SU-DHL-6 (cell line): ENCODE measurements at regions not wholly inside any gene's neighbourhood (a gene's known extent, or its start where the extent isn't known, plus 50 kb on each side); places are given as distances from the start of the nearest gene placed in this dataset.

Source experiments
- CTCF ChIP-seq: fragments of 200-600 bp; sonication (generic); IDR thresholded peaks from one replicate; pipeline ENCODE4 v1.5.1; 2017; ENCODE audit warnings: antibody characterized with exemption, mild to moderate bottlenecking, low read length, moderate library complexity; ENCODE audit not compliant: insufficient read depth, poor library complexity, severe bottlenecking
- EZH2phosphoT487 ChIP-seq: fragments of 200-600 bp; sonication (generic), shearing (Covaris generic); conservative IDR thresholded peaks from 2 replicates; pipeline ENCODE4 v1.6.1; 2018; ENCODE audit warnings: mild to moderate bottlenecking, antibody characterized with exemption, low read length, moderate library complexity, mixed read lengths

- no peak for TF ChIP-seq CTCF
- no peak for TF ChIP-seq EZH2phosphoT487
Measured at GRCh38 chr12:67019070-67019469, 250.1 kb upstream of the CAND1 start.
